Fibroblast of lung (primary cell): ENCODE measurements at regions not wholly inside any gene's neighbourhood (a gene's known extent, or its start where the extent isn't known, plus 50 kb on each side); places are given as distances from the start of the nearest gene placed in this dataset.

ENCODE experiments used
- CTCF ChIP-seq, 2 donors: IDR thresholded peaks in 1 of 2; conservative IDR thresholded peaks in 1 of 2; 1 replicate in 1 of 2; 2 replicates in 1 of 2; pipeline ENCODE4 v1.5.1; 2011 to 2012; ENCODE audit warnings: low read length in 2 of 2, control low read depth in 1 of 2, inconsistent platforms in 1 of 2, low read depth in 1 of 2, mild to moderate bottlenecking in 1 of 2
- EZH2 ChIP-seq: IDR thresholded peaks from 2 replicates; pipeline ENCODE4 v1.5.1; 2012; ENCODE audit warnings: low read length, control low read depth, mild to moderate bottlenecking; ENCODE audit errors: missing control alignments

DNA sequence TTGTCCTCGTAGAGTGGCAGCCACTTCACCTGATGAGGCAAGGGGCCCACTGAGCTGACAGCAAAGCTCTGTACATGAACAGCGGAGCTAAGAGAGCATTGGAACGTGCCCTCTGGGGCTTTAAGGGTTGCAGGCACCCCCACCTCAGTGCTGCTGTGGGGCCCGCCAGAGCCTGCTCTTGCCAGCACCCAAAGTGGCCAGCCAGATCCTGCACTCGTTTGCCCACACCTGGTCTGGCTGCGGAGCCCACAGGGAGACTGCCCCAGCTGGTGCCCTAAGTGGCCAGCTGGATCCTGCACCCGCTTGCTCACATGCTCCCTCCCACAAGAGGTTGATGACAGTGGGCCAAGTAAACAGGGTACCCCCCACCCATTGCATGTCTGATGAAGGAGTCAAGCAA lies 783.4 kb upstream of the MIR17HG start:
- TF ChIP-seq CTCF (conservative IDR thresholded peaks at IDR 0.05 in 1 of 2, IDR thresholded peaks at IDR 0.05 in 1 of 2; ENCODE audit: low read depth in 1 of 2, low read length in 2 of 2) (no peak), EZH2 (no peak)
